ENCODE measurements at regions not wholly inside any gene's neighbourhood (a gene's known extent, or its start where the extent isn't known, plus 50 kb on each side); places are given as distances from the start of the nearest gene placed in this dataset.

DNA sequence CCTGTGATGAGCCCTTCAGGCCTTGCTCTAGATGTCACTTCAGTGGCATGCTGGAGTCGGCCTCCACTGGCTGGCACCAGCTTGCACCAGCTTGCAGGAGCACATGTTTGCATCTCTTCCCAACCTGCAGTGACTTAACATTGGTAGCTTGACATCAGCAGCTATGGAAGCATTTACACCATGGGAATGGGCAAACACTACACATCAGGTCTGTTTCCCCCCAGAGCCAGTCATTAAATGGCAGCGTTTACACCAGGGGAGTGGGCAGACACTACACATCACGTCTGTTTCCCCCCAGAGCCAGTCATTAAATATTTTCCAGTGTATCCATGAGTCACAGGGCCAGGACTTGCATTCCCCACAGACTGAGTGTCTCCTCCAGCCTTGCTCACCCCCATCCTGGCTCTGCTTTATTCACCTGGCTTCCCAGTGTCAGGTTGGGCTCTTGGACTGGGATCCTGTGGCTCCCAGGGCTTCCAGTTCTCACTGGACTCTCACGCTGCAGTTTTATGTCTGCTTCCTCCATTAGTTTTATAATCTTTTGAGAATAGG, 51.6 kb upstream of the VRK1 start:
- TF ChIP-seq, protein P1, sequence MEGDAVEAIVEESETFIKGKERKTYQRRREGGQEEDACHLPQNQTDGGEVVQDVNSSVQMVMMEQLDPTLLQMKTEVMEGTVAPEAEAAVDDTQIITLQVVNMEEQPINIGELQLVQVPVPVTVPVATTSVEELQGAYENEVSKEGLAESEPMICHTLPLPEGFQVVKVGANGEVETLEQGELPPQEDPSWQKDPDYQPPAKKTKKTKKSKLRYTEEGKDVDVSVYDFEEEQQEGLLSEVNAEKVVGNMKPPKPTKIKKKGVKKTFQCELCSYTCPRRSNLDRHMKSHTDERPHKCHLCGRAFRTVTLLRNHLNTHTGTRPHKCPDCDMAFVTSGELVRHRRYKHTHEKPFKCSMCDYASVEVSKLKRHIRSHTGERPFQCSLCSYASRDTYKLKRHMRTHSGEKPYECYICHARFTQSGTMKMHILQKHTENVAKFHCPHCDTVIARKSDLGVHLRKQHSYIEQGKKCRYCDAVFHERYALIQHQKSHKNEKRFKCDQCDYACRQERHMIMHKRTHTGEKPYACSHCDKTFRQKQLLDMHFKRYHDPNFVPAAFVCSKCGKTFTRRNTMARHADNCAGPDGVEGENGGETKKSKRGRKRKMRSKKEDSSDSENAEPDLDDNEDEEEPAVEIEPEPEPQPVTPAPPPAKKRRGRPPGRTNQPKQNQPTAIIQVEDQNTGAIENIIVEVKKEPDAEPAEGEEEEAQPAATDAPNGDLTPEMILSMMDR (IDR thresholded peaks at IDR 0.05) = no peak
- no peak for TF ChIP-seq POLR2A (IDR thresholded peaks at IDR 0.05)
